ENCODE measurements at regions not wholly inside any gene's neighbourhood (a gene's known extent, or its start where the extent isn't known, plus 50 kb on each side); places are given as distances from the start of the nearest gene placed in this dataset.

DNA sequence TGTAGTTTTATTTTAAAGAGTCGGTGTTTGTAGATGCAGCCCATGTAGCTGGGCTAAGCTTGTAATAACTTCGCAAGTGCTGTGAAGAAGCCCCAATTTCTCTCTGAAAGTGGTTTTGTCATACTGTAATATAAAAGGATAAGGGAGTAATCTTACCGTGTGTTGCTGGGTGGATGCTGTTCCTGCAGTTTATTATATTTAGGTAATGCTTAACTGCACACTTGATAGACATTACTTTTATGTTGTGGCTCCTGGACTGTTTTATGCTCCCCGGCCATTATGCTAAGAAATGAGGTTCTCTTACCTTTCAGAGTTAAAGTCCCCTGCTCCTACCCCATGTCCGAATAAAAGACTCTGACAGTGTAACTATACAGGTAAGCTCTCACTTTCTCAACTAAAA, 789.4 kb downstream of the RPA4 start:
- Histone ChIP-seq H3K36me3 (ENCODE audit: control insufficient read depth in 2 of 2, extremely low read depth in 1 of 2, insufficient read depth in 2 of 2, low read length in 2 of 2) (no peaks in the 10 kb centered on the region), H2AFZ (ENCODE audit: low read depth, low read length) (no peak overlapping the region), H3K27me3 (ENCODE audit: control insufficient read depth in 2 of 2, insufficient read depth in 2 of 2, low read length in 2 of 2) (no peaks in the 10 kb centered on the region), H3K9me3 (replicated peaks; ENCODE audit: control insufficient read depth, insufficient read depth, low read length) (no peaks in the 10 kb centered on the region), H3K27ac (ENCODE audit: insufficient read depth, low read depth, low read length) (no peak overlapping the region), H3K9me1 (replicated peaks; ENCODE audit: control insufficient read depth, extremely low read depth, insufficient read depth, low read length) (no peaks in the 10 kb centered on the region), H3K79me2 (ENCODE audit: control insufficient read depth, insufficient read depth, low read length) (no peaks in the 10 kb centered on the region), H3K4me2 (ENCODE audit: insufficient read depth, low read length) (no peak overlapping the region), H4K20me1 (replicated peaks; ENCODE audit: control insufficient read depth, extremely low read depth, insufficient read depth, low read length) (no peaks in the 10 kb centered on the region), H3K9ac (replicated peaks; ENCODE audit: extremely low read depth, insufficient read depth, low read length) (no peak overlapping the region), H3K4me1 (ENCODE audit: control insufficient read depth, extremely low read depth, insufficient read depth, low read length) (no peaks in the 10 kb centered on the region), H3K4me3 (replicated peaks in 1 of 3; ENCODE audit: insufficient read depth in 1 of 3, low read depth in 1 of 3, low read length in 3 of 3) (no peak overlapping the region)
- dilution Hi-C loops (cut with MboI; ENCODE audit: extremely low pct_ligation_motif_present, low sequenced_read_pairs): no loop called here
- CTCF ChIA-PET: no interaction called here
- POLR2A ChIA-PET: no interaction called here
- intact Hi-C loops (cut with micrococcal nuclease): no loop called here
- BruUV-seq (replicated peaks): no TSS peak
- TF ChIP-seq, protein P1, sequence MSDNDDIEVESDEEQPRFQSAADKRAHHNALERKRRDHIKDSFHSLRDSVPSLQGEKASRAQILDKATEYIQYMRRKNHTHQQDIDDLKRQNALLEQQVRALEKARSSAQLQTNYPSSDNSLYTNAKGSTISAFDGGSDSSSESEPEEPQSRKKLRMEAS (IDR thresholded peaks at IDR 0.05; ENCODE audit: insufficient read depth, insufficient read length): no peak
- TF ChIP-seq EZH2 (IDR thresholded peaks at IDR 0.05; ENCODE audit: borderline replicate concordance, low read depth, low read length, severe bottlenecking) (no peak), FOS (IDR thresholded peaks at IDR 0.05; ENCODE audit: borderline replicate concordance, insufficient read depth, low read length) (no peak), POLR2A (IDR thresholded peaks at IDR 0.05; ENCODE audit: low read depth, low read length) (no peak), POLR2AphosphoS5 (IDR thresholded peaks at IDR 0.05; ENCODE audit: insufficient read depth, low read depth, low read length) (no peak), JUN (IDR thresholded peaks at IDR 0.05; ENCODE audit: borderline replicate concordance, insufficient read depth, insufficient read length, low read depth) (no peak), GATA2 (IDR thresholded peaks at IDR 0.05; ENCODE audit: insufficient read depth, insufficient read length, low read depth, low read length) (no peak), MYC (IDR thresholded peaks at IDR 0.05; ENCODE audit: low read depth, low read length) (no peak)
- TF ChIP-seq, protein P2, sequence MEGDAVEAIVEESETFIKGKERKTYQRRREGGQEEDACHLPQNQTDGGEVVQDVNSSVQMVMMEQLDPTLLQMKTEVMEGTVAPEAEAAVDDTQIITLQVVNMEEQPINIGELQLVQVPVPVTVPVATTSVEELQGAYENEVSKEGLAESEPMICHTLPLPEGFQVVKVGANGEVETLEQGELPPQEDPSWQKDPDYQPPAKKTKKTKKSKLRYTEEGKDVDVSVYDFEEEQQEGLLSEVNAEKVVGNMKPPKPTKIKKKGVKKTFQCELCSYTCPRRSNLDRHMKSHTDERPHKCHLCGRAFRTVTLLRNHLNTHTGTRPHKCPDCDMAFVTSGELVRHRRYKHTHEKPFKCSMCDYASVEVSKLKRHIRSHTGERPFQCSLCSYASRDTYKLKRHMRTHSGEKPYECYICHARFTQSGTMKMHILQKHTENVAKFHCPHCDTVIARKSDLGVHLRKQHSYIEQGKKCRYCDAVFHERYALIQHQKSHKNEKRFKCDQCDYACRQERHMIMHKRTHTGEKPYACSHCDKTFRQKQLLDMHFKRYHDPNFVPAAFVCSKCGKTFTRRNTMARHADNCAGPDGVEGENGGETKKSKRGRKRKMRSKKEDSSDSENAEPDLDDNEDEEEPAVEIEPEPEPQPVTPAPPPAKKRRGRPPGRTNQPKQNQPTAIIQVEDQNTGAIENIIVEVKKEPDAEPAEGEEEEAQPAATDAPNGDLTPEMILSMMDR (IDR thresholded peaks at IDR 0.05; ENCODE audit: extremely low read depth in 1 of 2, insufficient read depth in 1 of 2, low read depth in 1 of 2, low read length in 2 of 2): no peak
- FAIRE-seq (no peak), DNase-seq (ENCODE audit: low read depth, low spot score) (no peak)
